Brain microvascular endothelial cell (primary cell): ENCODE measurements at regions not wholly inside any gene's neighbourhood (a gene's known extent, or its start where the extent isn't known, plus 50 kb on each side); places are given as distances from the start of the nearest gene placed in this dataset.

Experiments used
- DNase-seq: peaks from one replicate; pipeline ENCODE4 v3.0.0-alpha.2; 2020
- H3K27ac ChIP-seq: fragments of 250-450 bp; sonication (Bioruptor Pico); 2 replicates; pipeline ENCODE4 v1.5.1; 2020; ENCODE audit warnings: mild to moderate bottlenecking, moderate library complexity
- H3K27me3 ChIP-seq: fragments of 250-450 bp; sonication (Bioruptor Pico); replicated peaks from 2 replicates; pipeline ENCODE4 v1.5.1; 2020; ENCODE audit warnings: mild to moderate bottlenecking
- H3K36me3 ChIP-seq: fragments of 250-450 bp; sonication (Bioruptor Pico); replicated peaks from 2 replicates; pipeline ENCODE4 v1.5.1; 2020; ENCODE audit warnings: mild to moderate bottlenecking
- H3K4me3 ChIP-seq: 2 replicates; pipeline ENCODE4 v1.5.1; 2011; ENCODE audit warnings: low read depth, mild to moderate bottlenecking, control low read depth, low read length, moderate library complexity
- CTCF ChIP-seq: IDR thresholded peaks from 2 replicates; pipeline ENCODE4 v1.5.1; 2011; ENCODE audit warnings: low read depth, mild to moderate bottlenecking, moderate library complexity, low read length, control low read depth, inconsistent platforms; ENCODE audit errors: missing control alignments
- in situ Hi-C: cut with HindIII; loops from 2 replicates; pipeline ENCODE4 v1.10.0; 2017; ENCODE audit warnings: low sequenced_read_pairs, low pct_ligation_motif_present

GRCh38 chr5:14090755-14091154 is 52.4 kb upstream of the TRIO start:
- in situ Hi-C loops = no loop called here
- DNase-seq = no peak
- H3K27ac ChIP-seq = no peak overlapping the region
- TF ChIP-seq CTCF = no peak
- no peaks in the 10 kb centered on the region for H3K36me3 ChIP-seq
- H3K27me3 ChIP-seq = no peaks in the 10 kb centered on the region
- no peak overlapping the region for H3K4me3 ChIP-seq

GRCh38 chr5:14090290-14090689 is 52.9 kb upstream of the TRIO start:
- DNase-seq = no peak
- Histone ChIP-seq H3K27me3 (no peaks in the 10 kb centered on the region), H3K27ac (no peak overlapping the region), H3K36me3 (no peaks in the 10 kb centered on the region), H3K4me3 (no peak overlapping the region)
- in situ Hi-C loops = no loop called here
- no peak for TF ChIP-seq CTCF

- no peak for TF ChIP-seq CTCF
- Histone ChIP-seq H3K27ac (no peak overlapping the region), H3K27me3 (no peaks in the 10 kb centered on the region), H3K36me3 (no peaks in the 10 kb centered on the region), H3K4me3 (no peak overlapping the region)
- in situ Hi-C loops = no loop called here
- no peak for DNase-seq
Observed at GRCh38 chr5:14089198-14089597, 53.9 kb upstream of the TRIO start.

- Histone ChIP-seq H3K27me3 (no peaks in the 10 kb centered on the region), H3K27ac (no peak overlapping the region), H3K4me3 (no peak overlapping the region), H3K36me3 (no peaks in the 10 kb centered on the region)
- TF ChIP-seq CTCF = no peak
- no peak for DNase-seq
- in situ Hi-C loops = no loop called here
Observed at GRCh38 chr5:14086261-14086660, 56.9 kb upstream of the TRIO start.

GRCh38 chr5:14082973-14083372 is 60.2 kb upstream of the TRIO start:
- DNase-seq = no peak
- in situ Hi-C loops = no loop called here
- H3K4me3 ChIP-seq = no peak overlapping the region
- H3K27me3 ChIP-seq = no peaks in the 10 kb centered on the region
- TF ChIP-seq CTCF = no peak
- H3K36me3 ChIP-seq = no peaks in the 10 kb centered on the region
- H3K27ac ChIP-seq = no peak overlapping the region

GRCh38 chr5:14082523-14082922 is 60.6 kb upstream of the TRIO start:
- no peak for DNase-seq

More at GRCh38 chr5:14082523-14082922, 60.6 kb upstream of the TRIO start:
- Histone ChIP-seq H3K27me3 (no peaks in the 10 kb centered on the region), H3K4me3 (no peak overlapping the region), H3K36me3 (no peaks in the 10 kb centered on the region), H3K27ac (no peak overlapping the region)
- no peak for TF ChIP-seq CTCF
- in situ Hi-C loops = no loop called here
